GM23338 (cell line): ENCODE measurements at regions not wholly inside any gene's neighbourhood (a gene's known extent, or its start where the extent isn't known, plus 50 kb on each side); places are given as distances from the start of the nearest gene placed in this dataset.

Experiments
- ATAC-seq: fragments of 200-7000 bp; cut with Tn5 transposase; 3 replicates; pipeline ENCODE4 v1.9.1; 2020
- DNase-seq: peaks from one replicate; pipeline ENCODE4 v3.0.0-alpha.2; 2015; ENCODE audit warnings: low spot score
- H2AFZ ChIP-seq: fragments of 200-600 bp; sonication (generic); 2 replicates; pipeline ENCODE4 v1.8.0; 2016; ENCODE audit warnings: antibody characterized with exemption, mild to moderate bottlenecking, moderate library complexity
- H3F3A ChIP-seq: fragments of 200-600 bp; sonication (generic); replicated peaks from 2 replicates; pipeline ENCODE4 v1.8.0; 2017; ENCODE audit warnings: antibody characterized with exemption, mixed run types, low read depth
- H3K27ac ChIP-seq: fragments of 200-600 bp; sonication (generic); 2 replicates; pipeline ENCODE4 v1.6.1; 2016; ENCODE audit warnings: low read depth
- H3K27me3 ChIP-seq: fragments of 200-600 bp; sonication (generic); 2 replicates; pipeline ENCODE4 v1.8.0; 2016; ENCODE audit warnings: mild to moderate bottlenecking, mixed run types, moderate library complexity; ENCODE audit not compliant: insufficient read depth
- H3K36me3 ChIP-seq: fragments of 200-600 bp; sonication (generic); 2 replicates; pipeline ENCODE4 v1.8.0; 2016; ENCODE audit warnings: mild to moderate bottlenecking; ENCODE audit not compliant: insufficient read depth
- H3K4me1 ChIP-seq: fragments of 200-600 bp; sonication (generic); 2 replicates; pipeline ENCODE4 v1.8.0; 2016; ENCODE audit warnings: mild to moderate bottlenecking, moderate library complexity; ENCODE audit not compliant: insufficient read depth
- H3K4me2 ChIP-seq: fragments of 200-600 bp; sonication (generic); 2 replicates; pipeline ENCODE4 v1.7.1; 2017; ENCODE audit warnings: mixed run types
- H3K4me3 ChIP-seq: fragments of 200-600 bp; sonication (generic); 2 replicates; pipeline ENCODE4 v1.6.1; 2016; ENCODE audit warnings: mixed run types
- H3K79me2 ChIP-seq: fragments of 200-600 bp; sonication (generic); replicated peaks from 2 replicates; pipeline ENCODE4 v1.8.0; 2017; ENCODE audit warnings: mild to moderate bottlenecking; ENCODE audit not compliant: insufficient read depth
- H3K9me2 ChIP-seq: fragments of 200-600 bp; sonication (generic); 2 replicates; pipeline ENCODE4 v1.8.0; 2017; ENCODE audit not compliant: insufficient read depth
- H4K20me1 ChIP-seq: fragments of 200-600 bp; sonication (generic); replicated peaks from 2 replicates; pipeline ENCODE4 v1.8.0; 2017; ENCODE audit warnings: mild to moderate bottlenecking; ENCODE audit not compliant: insufficient read depth
- H3K27ac Mint-ChIP-seq: 2 replicates; pipeline ENCODE4 v1.8.0; 2020; ENCODE audit warnings: inconsistent platforms, mild to moderate bottlenecking, moderate library complexity, mixed read lengths
- H3K27me3 Mint-ChIP-seq: 3 replicates; pipeline ENCODE4 v1.8.0; 2022; ENCODE audit warnings: low read depth, mild to moderate bottlenecking, moderate library complexity, mixed read lengths, inconsistent platforms; ENCODE audit not compliant: insufficient read depth, poor library complexity
- H3K36me3 Mint-ChIP-seq: 3 replicates; pipeline ENCODE4 v1.8.0; 2021; ENCODE audit warnings: low read depth, mild to moderate bottlenecking, inconsistent platforms, moderate library complexity, mixed read lengths
- H3K4me1 Mint-ChIP-seq: 3 replicates; pipeline ENCODE4 v1.8.0; 2020; ENCODE audit warnings: mild to moderate bottlenecking, inconsistent platforms, mixed read lengths
- H3K4me3 Mint-ChIP-seq: 3 replicates; pipeline ENCODE4 v1.8.0; 2021; ENCODE audit warnings: moderate library complexity, mild to moderate bottlenecking, inconsistent platforms, mixed read lengths
- H3K9me3 Mint-ChIP-seq: 3 replicates; pipeline ENCODE4 v1.8.0; 2020; ENCODE audit warnings: moderate library complexity, mild to moderate bottlenecking, inconsistent platforms, mixed read lengths
- CREB1 ChIP-seq: fragments of 250-450 bp; sonication (Bioruptor Pico); IDR thresholded peaks from 2 replicates; pipeline ENCODE4 v1.5.0; 2020; ENCODE audit warnings: low read depth, mild to moderate bottlenecking, moderate library complexity
- EZH2 ChIP-seq: fragments of 200-600 bp; sonication (generic); IDR thresholded peaks from one replicate; pipeline ENCODE4 v1.8.0; 2017; ENCODE audit warnings: antibody characterized with exemption, mild to moderate bottlenecking, low read depth; ENCODE audit not compliant: unreplicated experiment
- EZH2phosphoT487 ChIP-seq: fragments of 200-600 bp; sonication (generic); IDR thresholded peaks from one replicate; pipeline ENCODE4 v1.8.1; 2018; ENCODE audit warnings: antibody characterized with exemption; ENCODE audit not compliant: unreplicated experiment
- JUNB ChIP-seq: IDR thresholded peaks from one replicate; pipeline ENCODE4 v1.6.1; 2016; ENCODE audit warnings: antibody characterized with exemption; ENCODE audit not compliant: unreplicated experiment
- NANOG ChIP-seq: IDR thresholded peaks from 2 replicates; pipeline ENCODE4 v1.6.1; 2016; ENCODE audit warnings: antibody characterized with exemption, borderline replicate concordance
- POLR2AphosphoS5 ChIP-seq: IDR thresholded peaks from 2 replicates; pipeline ENCODE4 v1.6.1; 2016; ENCODE audit warnings: antibody characterized with exemption, low read depth
- STAT1 ChIP-seq: IDR thresholded peaks from one replicate; pipeline ENCODE4 v1.6.1; 2016; ENCODE audit warnings: antibody characterized with exemption; ENCODE audit not compliant: unreplicated experiment
- ZNF114 ChIP-seq: fragments of 250-450 bp; sonication (Bioruptor Pico); IDR thresholded peaks from 2 replicates; pipeline ENCODE4 v1.5.0; 2020; ENCODE audit warnings: mild to moderate bottlenecking, moderate library complexity
- ZNF331 ChIP-seq: fragments of 250-450 bp; sonication (Bioruptor Pico); IDR thresholded peaks from 2 replicates; pipeline ENCODE4 v1.5.0; 2020; ENCODE audit warnings: low read depth, mild to moderate bottlenecking, moderate library complexity
- TF ChIP-seq, protein P1 (sequence below): IDR thresholded peaks from one replicate; pipeline ENCODE4 v1.6.1; 2018; ENCODE audit warnings: antibody characterized with exemption; ENCODE audit not compliant: unreplicated experiment
- TF ChIP-seq, protein P2 (sequence below): IDR thresholded peaks from 2 replicates; pipeline ENCODE4 v1.6.1; 2016; ENCODE audit warnings: antibody characterized with exemption
- TF ChIP-seq, protein P3 (sequence below), 2 experiments: fragments of 200-600 bp in 1 of 2; sonication (generic) in 1 of 2; conservative IDR thresholded peaks; 2 replicates each; pipeline versions ENCODE4 v1.5.1 to v1.6.1; 2016 to 2017; ENCODE audit warnings: antibody characterized with exemption in 2 of 2, low read depth in 2 of 2, mild to moderate bottlenecking in 2 of 2, moderate library complexity in 1 of 2
- TF ChIP-seq, protein P4 (sequence below): fragments of 250-450 bp; sonication (Bioruptor Pico); IDR thresholded peaks from 2 replicates; pipeline ENCODE4 v1.5.0; 2020; ENCODE audit warnings: mild to moderate bottlenecking, moderate library complexity

DNA sequence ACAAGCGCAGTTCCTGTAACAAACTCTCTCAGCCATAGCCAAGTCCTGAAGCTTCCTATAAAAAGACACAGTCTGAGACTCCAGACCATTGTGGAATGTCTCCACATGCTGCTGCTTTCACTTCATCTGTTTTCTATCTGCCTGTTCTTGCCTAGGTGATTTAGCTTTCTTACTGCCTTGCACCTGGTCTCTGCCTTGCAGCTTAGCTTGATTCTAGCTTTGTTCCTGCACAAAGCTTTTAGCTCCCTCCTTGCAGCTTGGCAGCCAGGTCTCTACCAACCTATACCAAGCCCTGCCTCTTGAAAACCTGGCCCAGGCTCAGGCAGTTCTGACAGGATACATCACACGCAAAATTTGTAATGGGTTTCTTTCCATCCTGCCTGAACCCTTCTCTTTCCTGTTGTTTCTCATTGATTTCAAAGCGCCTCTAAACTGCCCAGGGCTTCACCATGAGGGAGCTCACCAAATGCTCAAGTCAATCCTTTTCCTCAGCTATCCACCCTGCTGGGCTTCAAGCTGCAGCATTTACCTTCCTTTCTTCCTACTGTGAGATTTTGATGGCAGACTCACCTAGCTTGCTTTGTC lies 941.3 kb upstream of the NXPH2 start:
- Histone ChIP-seq H3K27me3 (no peaks in the 10 kb centered on the region), H3K4me2 (no peak overlapping the region), H2AFZ (peak overlapping the region; percentile 5), H4K20me1 (no peaks in the 10 kb centered on the region), H3K4me3 (no peak overlapping the region), H3K9me2 (peaks cover 6% of the 10 kb centered on the region; the same call in 1 of the 2 replicates), H3F3A (no peaks in the 10 kb centered on the region), H3K27ac (no peak overlapping the region), H3K4me1 (peaks cover 37% of the 10 kb centered on the region), H3K79me2 (no peaks in the 10 kb centered on the region), H3K36me3 (no peaks in the 10 kb centered on the region)
- Mint-ChIP-seq H3K4me3 (peak overlapping the region; percentile 5; the same call in 1 of the 3 replicates), H3K9me3 (no peaks in the 10 kb centered on the region), H3K27ac (peak overlapping the region; percentile 14; the same call in 1 of the 2 replicates), H3K27me3 (peaks cover 3% of the 10 kb centered on the region), H3K4me1 (peaks cover 53% of the 10 kb centered on the region), H3K36me3 (no peaks in the 10 kb centered on the region)
- peak; percentile 92 for ATAC-seq
- peak; percentile 56 for DNase-seq
- TF ChIP-seq ZNF114 (CRISPR knock-in tag) (0 out of 2 replicates have a peak, but pooled peaks have one; percentile 26), ZNF331 (CRISPR knock-in tag) (no peak), EZH2phosphoT487 (no peak), JUNB (no peak), CREB1 (no peak), NANOG (peak; percentile 54; the same call in 1 of the 2 replicates), EZH2 (no peak), POLR2AphosphoS5 (no peak), STAT1 (no peak)
- TF ChIP-seq, protein P1, sequence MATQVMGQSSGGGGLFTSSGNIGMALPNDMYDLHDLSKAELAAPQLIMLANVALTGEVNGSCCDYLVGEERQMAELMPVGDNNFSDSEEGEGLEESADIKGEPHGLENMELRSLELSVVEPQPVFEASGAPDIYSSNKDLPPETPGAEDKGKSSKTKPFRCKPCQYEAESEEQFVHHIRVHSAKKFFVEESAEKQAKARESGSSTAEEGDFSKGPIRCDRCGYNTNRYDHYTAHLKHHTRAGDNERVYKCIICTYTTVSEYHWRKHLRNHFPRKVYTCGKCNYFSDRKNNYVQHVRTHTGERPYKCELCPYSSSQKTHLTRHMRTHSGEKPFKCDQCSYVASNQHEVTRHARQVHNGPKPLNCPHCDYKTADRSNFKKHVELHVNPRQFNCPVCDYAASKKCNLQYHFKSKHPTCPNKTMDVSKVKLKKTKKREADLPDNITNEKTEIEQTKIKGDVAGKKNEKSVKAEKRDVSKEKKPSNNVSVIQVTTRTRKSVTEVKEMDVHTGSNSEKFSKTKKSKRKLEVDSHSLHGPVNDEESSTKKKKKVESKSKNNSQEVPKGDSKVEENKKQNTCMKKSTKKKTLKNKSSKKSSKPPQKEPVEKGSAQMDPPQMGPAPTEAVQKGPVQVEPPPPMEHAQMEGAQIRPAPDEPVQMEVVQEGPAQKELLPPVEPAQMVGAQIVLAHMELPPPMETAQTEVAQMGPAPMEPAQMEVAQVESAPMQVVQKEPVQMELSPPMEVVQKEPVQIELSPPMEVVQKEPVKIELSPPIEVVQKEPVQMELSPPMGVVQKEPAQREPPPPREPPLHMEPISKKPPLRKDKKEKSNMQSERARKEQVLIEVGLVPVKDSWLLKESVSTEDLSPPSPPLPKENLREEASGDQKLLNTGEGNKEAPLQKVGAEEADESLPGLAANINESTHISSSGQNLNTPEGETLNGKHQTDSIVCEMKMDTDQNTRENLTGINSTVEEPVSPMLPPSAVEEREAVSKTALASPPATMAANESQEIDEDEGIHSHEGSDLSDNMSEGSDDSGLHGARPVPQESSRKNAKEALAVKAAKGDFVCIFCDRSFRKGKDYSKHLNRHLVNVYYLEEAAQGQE, result no peak
- TF ChIP-seq, protein P2, sequence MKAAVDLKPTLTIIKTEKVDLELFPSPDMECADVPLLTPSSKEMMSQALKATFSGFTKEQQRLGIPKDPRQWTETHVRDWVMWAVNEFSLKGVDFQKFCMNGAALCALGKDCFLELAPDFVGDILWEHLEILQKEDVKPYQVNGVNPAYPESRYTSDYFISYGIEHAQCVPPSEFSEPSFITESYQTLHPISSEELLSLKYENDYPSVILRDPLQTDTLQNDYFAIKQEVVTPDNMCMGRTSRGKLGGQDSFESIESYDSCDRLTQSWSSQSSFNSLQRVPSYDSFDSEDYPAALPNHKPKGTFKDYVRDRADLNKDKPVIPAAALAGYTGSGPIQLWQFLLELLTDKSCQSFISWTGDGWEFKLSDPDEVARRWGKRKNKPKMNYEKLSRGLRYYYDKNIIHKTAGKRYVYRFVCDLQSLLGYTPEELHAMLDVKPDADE, result no peak
- TF ChIP-seq, protein P3, sequence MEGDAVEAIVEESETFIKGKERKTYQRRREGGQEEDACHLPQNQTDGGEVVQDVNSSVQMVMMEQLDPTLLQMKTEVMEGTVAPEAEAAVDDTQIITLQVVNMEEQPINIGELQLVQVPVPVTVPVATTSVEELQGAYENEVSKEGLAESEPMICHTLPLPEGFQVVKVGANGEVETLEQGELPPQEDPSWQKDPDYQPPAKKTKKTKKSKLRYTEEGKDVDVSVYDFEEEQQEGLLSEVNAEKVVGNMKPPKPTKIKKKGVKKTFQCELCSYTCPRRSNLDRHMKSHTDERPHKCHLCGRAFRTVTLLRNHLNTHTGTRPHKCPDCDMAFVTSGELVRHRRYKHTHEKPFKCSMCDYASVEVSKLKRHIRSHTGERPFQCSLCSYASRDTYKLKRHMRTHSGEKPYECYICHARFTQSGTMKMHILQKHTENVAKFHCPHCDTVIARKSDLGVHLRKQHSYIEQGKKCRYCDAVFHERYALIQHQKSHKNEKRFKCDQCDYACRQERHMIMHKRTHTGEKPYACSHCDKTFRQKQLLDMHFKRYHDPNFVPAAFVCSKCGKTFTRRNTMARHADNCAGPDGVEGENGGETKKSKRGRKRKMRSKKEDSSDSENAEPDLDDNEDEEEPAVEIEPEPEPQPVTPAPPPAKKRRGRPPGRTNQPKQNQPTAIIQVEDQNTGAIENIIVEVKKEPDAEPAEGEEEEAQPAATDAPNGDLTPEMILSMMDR (conservative IDR thresholded peaks at IDR 0.05; ENCODE audit: low read depth in 2 of 2), result no peak
- TF ChIP-seq, protein P4, sequence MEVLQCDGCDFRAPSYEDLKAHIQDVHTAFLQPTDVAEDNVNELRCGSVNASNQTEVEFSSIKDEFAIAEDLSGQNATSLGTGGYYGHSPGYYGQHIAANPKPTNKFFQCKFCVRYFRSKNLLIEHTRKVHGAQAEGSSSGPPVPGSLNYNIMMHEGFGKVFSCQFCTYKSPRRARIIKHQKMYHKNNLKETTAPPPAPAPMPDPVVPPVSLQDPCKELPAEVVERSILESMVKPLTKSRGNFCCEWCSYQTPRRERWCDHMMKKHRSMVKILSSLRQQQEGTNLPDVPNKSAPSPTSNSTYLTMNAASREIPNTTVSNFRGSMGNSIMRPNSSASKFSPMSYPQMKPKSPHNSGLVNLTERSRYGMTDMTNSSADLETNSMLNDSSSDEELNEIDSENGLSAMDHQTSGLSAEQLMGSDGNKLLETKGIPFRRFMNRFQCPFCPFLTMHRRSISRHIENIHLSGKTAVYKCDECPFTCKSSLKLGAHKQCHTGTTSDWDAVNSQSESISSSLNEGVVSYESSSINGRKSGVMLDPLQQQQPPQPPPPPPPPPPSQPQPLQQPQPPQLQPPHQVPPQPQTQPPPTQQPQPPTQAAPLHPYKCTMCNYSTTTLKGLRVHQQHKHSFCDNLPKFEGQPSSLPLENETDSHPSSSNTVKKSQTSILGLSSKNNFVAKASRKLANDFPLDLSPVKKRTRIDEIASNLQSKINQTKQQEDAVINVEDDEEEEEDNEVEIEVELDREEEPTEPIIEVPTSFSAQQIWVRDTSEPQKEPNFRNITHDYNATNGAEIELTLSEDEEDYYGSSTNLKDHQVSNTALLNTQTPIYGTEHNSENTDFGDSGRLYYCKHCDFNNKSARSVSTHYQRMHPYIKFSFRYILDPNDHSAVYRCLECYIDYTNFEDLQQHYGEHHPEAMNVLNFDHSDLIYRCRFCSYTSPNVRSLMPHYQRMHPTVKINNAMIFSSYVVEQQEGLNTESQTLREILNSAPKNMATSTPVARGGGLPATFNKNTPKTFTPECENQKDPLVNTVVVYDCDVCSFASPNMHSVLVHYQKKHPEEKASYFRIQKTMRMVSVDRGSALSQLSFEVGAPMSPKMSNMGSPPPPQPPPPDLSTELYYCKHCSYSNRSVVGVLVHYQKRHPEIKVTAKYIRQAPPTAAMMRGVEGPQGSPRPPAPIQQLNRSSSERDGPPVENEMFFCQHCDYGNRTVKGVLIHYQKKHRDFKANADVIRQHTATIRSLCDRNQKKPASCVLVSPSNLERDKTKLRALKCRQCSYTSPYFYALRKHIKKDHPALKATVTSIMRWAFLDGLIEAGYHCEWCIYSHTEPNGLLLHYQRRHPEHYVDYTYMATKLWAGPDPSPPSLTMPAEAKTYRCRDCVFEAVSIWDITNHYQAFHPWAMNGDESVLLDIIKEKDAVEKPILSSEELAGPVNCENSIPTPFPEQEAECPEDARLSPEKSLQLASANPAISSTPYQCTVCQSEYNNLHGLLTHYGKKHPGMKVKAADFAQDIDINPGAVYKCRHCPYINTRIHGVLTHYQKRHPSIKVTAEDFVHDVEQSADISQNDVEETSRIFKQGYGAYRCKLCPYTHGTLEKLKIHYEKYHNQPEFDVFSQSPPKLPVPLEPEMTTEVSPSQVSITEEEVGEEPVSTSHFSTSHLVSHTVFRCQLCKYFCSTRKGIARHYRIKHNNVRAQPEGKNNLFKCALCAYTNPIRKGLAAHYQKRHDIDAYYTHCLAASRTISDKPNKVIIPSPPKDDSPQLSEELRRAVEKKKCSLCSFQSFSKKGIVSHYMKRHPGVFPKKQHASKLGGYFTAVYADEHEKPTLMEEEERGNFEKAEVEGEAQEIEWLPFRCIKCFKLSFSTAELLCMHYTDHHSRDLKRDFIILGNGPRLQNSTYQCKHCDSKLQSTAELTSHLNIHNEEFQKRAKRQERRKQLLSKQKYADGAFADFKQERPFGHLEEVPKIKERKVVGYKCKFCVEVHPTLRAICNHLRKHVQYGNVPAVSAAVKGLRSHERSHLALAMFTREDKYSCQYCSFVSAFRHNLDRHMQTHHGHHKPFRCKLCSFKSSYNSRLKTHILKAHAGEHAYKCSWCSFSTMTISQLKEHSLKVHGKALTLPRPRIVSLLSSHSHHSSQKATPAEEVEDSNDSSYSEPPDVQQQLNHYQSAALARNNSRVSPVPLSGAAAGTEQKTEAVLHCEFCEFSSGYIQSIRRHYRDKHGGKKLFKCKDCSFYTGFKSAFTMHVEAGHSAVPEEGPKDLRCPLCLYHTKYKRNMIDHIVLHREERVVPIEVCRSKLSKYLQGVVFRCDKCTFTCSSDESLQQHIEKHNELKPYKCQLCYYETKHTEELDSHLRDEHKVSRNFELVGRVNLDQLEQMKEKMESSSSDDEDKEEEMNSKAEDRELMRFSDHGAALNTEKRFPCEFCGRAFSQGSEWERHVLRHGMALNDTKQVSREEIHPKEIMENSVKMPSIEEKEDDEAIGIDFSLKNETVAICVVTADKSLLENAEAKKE (CRISPR knock-in tag), result peak; percentile 93
